GM12878 (cell line): ENCODE measurements at regions not wholly inside any gene's neighbourhood (a gene's known extent, or its start where the extent isn't known, plus 50 kb on each side); places are given as distances from the start of the nearest gene placed in this dataset.

Source experiments
- EZH2 ChIP-seq: IDR thresholded peaks from 2 replicates; pipeline ENCODE4 v1.6.1; 2012; ENCODE audit warnings: low read depth, mild to moderate bottlenecking, control low read depth, inconsistent platforms, low read length, borderline replicate concordance; ENCODE audit not compliant: control insufficient read depth
- FOS ChIP-seq: IDR thresholded peaks from 3 replicates; pipeline ENCODE4 v1.6.1; 2011; ENCODE audit warnings: borderline replicate concordance; ENCODE audit not compliant: insufficient read length; ENCODE audit errors: extremely low read depth
- POLR2A ChIP-seq: IDR thresholded peaks from 2 replicates; pipeline ENCODE4 v1.6.1; 2011; ENCODE audit warnings: low read depth, mild to moderate bottlenecking, low read length
- RAD21 ChIP-seq: IDR thresholded peaks from 2 replicates; pipeline ENCODE4 v1.6.1; 2011; ENCODE audit warnings: mild to moderate bottlenecking, low read depth, low read length, moderate library complexity; ENCODE audit not compliant: insufficient read depth
- STAT1 ChIP-seq: fragments of 450-650 bp; conservative IDR thresholded peaks from 2 replicates; pipeline ENCODE4 v1.6.1; 2014; ENCODE audit warnings: antibody characterized with exemption, mild to moderate bottlenecking
- SUPT20H ChIP-seq: IDR thresholded peaks from 2 replicates; pipeline ENCODE4 v1.6.1; 2011; ENCODE audit warnings: low read depth, mild to moderate bottlenecking, low read length, moderate library complexity, borderline replicate concordance; ENCODE audit not compliant: control insufficient read depth
- YY1 ChIP-seq: IDR thresholded peaks from 2 replicates; pipeline ENCODE4 v1.6.1; 2011; ENCODE audit warnings: low read depth, mild to moderate bottlenecking, low read length
- TF ChIP-seq, protein P1 (sequence below), 3 experiments: IDR thresholded peaks in 2 of 3; conservative IDR thresholded peaks in 1 of 3; 2 replicates each; pipeline ENCODE4 v1.5.1; 2011; ENCODE audit warnings: low read depth in 3 of 3, low read length in 3 of 3, mild to moderate bottlenecking in 3 of 3, control low read depth in 2 of 3, moderate library complexity in 2 of 3, inconsistent platforms in 1 of 3, mixed read lengths in 1 of 3; ENCODE audit not compliant: control insufficient read depth in 2 of 3, insufficient read depth in 1 of 3; ENCODE audit errors: extremely low read depth in 1 of 3
- TF ChIP-seq, protein P2 (sequence below): IDR thresholded peaks from 2 replicates; pipeline ENCODE4 v1.6.1; 2011; ENCODE audit warnings: low read depth, low read length, improper control_type of control experiment, borderline replicate concordance

DNA sequence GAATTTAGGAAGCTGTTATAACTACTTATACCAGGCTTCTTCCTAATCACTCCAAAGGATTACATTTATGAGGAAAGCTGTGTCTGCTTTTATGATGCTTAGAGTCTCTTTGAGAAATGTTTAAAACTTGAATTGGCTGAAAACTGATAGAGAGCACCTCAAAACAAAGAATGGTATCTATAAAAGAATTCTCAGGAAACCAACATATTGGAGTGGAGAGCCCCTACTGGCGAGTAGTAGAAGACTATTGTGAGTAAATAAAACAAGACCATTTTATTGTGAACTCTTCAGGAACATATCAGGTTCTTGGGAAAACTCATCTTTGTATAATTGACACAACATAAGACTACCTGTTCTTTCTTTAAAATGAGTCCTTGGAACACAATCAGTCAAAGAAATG, 578.6 kb downstream of the RERGL start:
- TF ChIP-seq, protein P1, sequence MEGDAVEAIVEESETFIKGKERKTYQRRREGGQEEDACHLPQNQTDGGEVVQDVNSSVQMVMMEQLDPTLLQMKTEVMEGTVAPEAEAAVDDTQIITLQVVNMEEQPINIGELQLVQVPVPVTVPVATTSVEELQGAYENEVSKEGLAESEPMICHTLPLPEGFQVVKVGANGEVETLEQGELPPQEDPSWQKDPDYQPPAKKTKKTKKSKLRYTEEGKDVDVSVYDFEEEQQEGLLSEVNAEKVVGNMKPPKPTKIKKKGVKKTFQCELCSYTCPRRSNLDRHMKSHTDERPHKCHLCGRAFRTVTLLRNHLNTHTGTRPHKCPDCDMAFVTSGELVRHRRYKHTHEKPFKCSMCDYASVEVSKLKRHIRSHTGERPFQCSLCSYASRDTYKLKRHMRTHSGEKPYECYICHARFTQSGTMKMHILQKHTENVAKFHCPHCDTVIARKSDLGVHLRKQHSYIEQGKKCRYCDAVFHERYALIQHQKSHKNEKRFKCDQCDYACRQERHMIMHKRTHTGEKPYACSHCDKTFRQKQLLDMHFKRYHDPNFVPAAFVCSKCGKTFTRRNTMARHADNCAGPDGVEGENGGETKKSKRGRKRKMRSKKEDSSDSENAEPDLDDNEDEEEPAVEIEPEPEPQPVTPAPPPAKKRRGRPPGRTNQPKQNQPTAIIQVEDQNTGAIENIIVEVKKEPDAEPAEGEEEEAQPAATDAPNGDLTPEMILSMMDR (IDR thresholded peaks at IDR 0.05 in 2 of 3, conservative IDR thresholded peaks at IDR 0.05 in 1 of 3; ENCODE audit: control insufficient read depth in 2 of 3, extremely low read depth in 1 of 3, insufficient read depth in 1 of 3, low read depth in 3 of 3, low read length in 3 of 3), result 0 out of 6 replicates have a peak, but pooled peaks of 1 of the 3 experiments have one; percentile 7
- TF ChIP-seq FOS, result no peak
- TF ChIP-seq, protein P2, sequence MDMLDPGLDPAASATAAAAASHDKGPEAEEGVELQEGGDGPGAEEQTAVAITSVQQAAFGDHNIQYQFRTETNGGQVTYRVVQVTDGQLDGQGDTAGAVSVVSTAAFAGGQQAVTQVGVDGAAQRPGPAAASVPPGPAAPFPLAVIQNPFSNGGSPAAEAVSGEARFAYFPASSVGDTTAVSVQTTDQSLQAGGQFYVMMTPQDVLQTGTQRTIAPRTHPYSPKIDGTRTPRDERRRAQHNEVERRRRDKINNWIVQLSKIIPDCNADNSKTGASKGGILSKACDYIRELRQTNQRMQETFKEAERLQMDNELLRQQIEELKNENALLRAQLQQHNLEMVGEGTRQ, result no peak
- no peak for TF ChIP-seq YY1
- no peak for TF ChIP-seq POLR2A
- no peak for TF ChIP-seq RAD21
- no peak for TF ChIP-seq SUPT20H
- no peak for TF ChIP-seq STAT1
- TF ChIP-seq EZH2, result no peak
